ENCODE measurements at regions not wholly inside any gene's neighbourhood (a gene's known extent, or its start where the extent isn't known, plus 50 kb on each side); places are given as distances from the start of the nearest gene placed in this dataset.

DNA sequence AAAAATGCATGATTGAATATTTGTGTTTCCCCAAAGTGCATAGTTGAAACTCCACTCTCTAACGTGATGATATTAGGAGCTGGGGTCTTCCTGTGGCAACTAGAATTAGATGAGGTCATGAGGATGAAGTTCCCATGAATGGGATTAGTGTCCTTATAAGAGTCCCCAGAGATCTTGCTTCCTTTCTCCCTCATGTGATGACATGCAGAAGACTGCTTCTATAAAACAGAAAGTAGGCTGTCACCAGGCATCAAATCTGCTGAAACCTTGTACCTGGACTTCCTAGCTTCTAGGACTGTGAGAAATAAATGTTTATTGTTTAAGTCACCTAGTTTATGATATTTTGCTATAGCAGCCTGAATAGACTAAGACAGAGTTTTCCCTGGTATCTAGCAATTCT, 586.5 kb upstream of the EPHA7 start:
- no peaks in the 10 kb centered on the region for H3K9me1 ChIP-seq (replicated peaks; ENCODE audit: control insufficient read depth, extremely low read depth, insufficient read depth, low read length)
- FAIRE-seq: no peak
- H4K20me1 ChIP-seq (replicated peaks; ENCODE audit: control insufficient read depth, extremely low read depth, insufficient read depth, low read length): no peaks in the 10 kb centered on the region
- dilution Hi-C loops (cut with MboI; ENCODE audit: extremely low pct_ligation_motif_present, low sequenced_read_pairs) (no loop called here), intact Hi-C loops (cut with micrococcal nuclease) (no loop called here)
- no peaks in the 10 kb centered on the region for H3K36me3 ChIP-seq (ENCODE audit: control insufficient read depth in 2 of 2, extremely low read depth in 1 of 2, insufficient read depth in 2 of 2, low read length in 2 of 2)
- H3K27ac ChIP-seq (ENCODE audit: insufficient read depth, low read depth, low read length): no peak overlapping the region
- H3K4me1 ChIP-seq (ENCODE audit: control insufficient read depth, extremely low read depth, insufficient read depth, low read length): no peaks in the 10 kb centered on the region
- no peaks in the 10 kb centered on the region for H3K27me3 ChIP-seq (ENCODE audit: control insufficient read depth in 2 of 2, insufficient read depth in 2 of 2, low read length in 2 of 2)
- CTCF ChIA-PET: no interaction called here
- no peak overlapping the region for H3K4me3 ChIP-seq (replicated peaks in 1 of 3; ENCODE audit: insufficient read depth in 1 of 3, low read depth in 1 of 3, low read length in 3 of 3)
- H2AFZ ChIP-seq (ENCODE audit: low read depth, low read length): no peak overlapping the region
- POLR2A ChIA-PET: no interaction called here
- no peak overlapping the region for H3K9ac ChIP-seq (replicated peaks; ENCODE audit: extremely low read depth, insufficient read depth, low read length)
- TF ChIP-seq, protein P1, sequence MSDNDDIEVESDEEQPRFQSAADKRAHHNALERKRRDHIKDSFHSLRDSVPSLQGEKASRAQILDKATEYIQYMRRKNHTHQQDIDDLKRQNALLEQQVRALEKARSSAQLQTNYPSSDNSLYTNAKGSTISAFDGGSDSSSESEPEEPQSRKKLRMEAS (IDR thresholded peaks at IDR 0.05; ENCODE audit: insufficient read depth, insufficient read length): no peak
- TF ChIP-seq MYC (IDR thresholded peaks at IDR 0.05; ENCODE audit: low read depth, low read length): no peak
- no peak for TF ChIP-seq GATA2 (IDR thresholded peaks at IDR 0.05; ENCODE audit: insufficient read depth, insufficient read length, low read depth, low read length)
- TF ChIP-seq POLR2A (IDR thresholded peaks at IDR 0.05; ENCODE audit: low read depth, low read length): no peak
- no peak for TF ChIP-seq EZH2 (IDR thresholded peaks at IDR 0.05; ENCODE audit: borderline replicate concordance, low read depth, low read length, severe bottlenecking)
- no peak for TF ChIP-seq FOS (IDR thresholded peaks at IDR 0.05; ENCODE audit: borderline replicate concordance, insufficient read depth, low read length)
- no peaks in the 10 kb centered on the region for H3K9me3 ChIP-seq (replicated peaks; ENCODE audit: control insufficient read depth, insufficient read depth, low read length)
- DNase-seq (ENCODE audit: low read depth, low spot score): no peak
- H3K4me2 ChIP-seq (ENCODE audit: insufficient read depth, low read length): no peak overlapping the region
- BruUV-seq (replicated peaks): no TSS peak
- H3K79me2 ChIP-seq (ENCODE audit: control insufficient read depth, insufficient read depth, low read length): no peaks in the 10 kb centered on the region

DNA sequence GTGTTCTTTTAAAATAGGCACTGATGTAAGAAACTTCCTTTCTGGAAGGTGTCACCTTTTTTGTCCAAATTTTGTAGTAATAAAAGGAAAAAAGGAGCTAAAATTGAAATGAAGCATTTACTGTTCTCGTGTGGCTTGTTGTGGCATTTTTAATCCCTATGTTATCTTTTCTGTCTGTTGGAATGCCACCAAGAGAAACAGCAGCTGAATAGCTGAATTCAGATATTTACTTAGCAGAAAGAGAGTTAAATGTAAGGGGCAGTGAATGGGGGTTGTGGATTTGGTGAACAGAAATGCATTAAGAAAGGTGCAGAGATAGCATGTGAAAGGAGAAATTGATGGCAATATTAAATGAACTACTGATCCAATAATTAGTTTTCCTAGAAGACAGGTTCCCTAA, 573.6 kb upstream of the EPHA7 start:
- FAIRE-seq: no peak
- H3K27me3 ChIP-seq (ENCODE audit: control insufficient read depth in 2 of 2, insufficient read depth in 2 of 2, low read length in 2 of 2): no peaks in the 10 kb centered on the region
- no TSS peak for BruUV-seq (replicated peaks)

More for the DNA sequence above, 573.6 kb upstream of the EPHA7 start:
- Histone ChIP-seq H3K9me3 (replicated peaks; ENCODE audit: control insufficient read depth, insufficient read depth, low read length) (no peaks in the 10 kb centered on the region), H3K9me1 (replicated peaks; ENCODE audit: control insufficient read depth, extremely low read depth, insufficient read depth, low read length) (no peaks in the 10 kb centered on the region), H3K4me2 (ENCODE audit: insufficient read depth, low read length) (no peak overlapping the region), H3K79me2 (ENCODE audit: control insufficient read depth, insufficient read depth, low read length) (no peaks in the 10 kb centered on the region), H4K20me1 (replicated peaks; ENCODE audit: control insufficient read depth, extremely low read depth, insufficient read depth, low read length) (no peaks in the 10 kb centered on the region), H2AFZ (ENCODE audit: low read depth, low read length) (no peak overlapping the region), H3K9ac (replicated peaks; ENCODE audit: extremely low read depth, insufficient read depth, low read length) (no peak overlapping the region), H3K36me3 (ENCODE audit: control insufficient read depth in 2 of 2, extremely low read depth in 1 of 2, insufficient read depth in 2 of 2, low read length in 2 of 2) (no peaks in the 10 kb centered on the region), H3K4me1 (ENCODE audit: control insufficient read depth, extremely low read depth, insufficient read depth, low read length) (no peaks in the 10 kb centered on the region), H3K4me3 (replicated peaks in 1 of 3; ENCODE audit: insufficient read depth in 1 of 3, low read depth in 1 of 3, low read length in 3 of 3) (no peak overlapping the region), H3K27ac (ENCODE audit: insufficient read depth, low read depth, low read length) (no peak overlapping the region)
- intact Hi-C loops (cut with micrococcal nuclease) (no loop called here), dilution Hi-C loops (cut with MboI; ENCODE audit: extremely low pct_ligation_motif_present, low sequenced_read_pairs) (no loop called here)
- ChIA-PET POLR2A (no interaction called here), CTCF (no interaction called here)
- DNase-seq (ENCODE audit: low read depth, low spot score): peak; percentile 1
- TF ChIP-seq GATA2 (IDR thresholded peaks at IDR 0.05; ENCODE audit: insufficient read depth, insufficient read length, low read depth, low read length): no peak
- no peak for TF ChIP-seq CTCF (IDR thresholded peaks at IDR 0.05; ENCODE audit: extremely low read depth in 1 of 2, insufficient read depth in 1 of 2, low read depth in 1 of 2, low read length in 2 of 2)
- no peak for TF ChIP-seq POLR2AphosphoS5 (IDR thresholded peaks at IDR 0.05; ENCODE audit: insufficient read depth, low read depth, low read length)
- TF ChIP-seq MYC (IDR thresholded peaks at IDR 0.05; ENCODE audit: low read depth, low read length): no peak
- no peak for TF ChIP-seq FOS (IDR thresholded peaks at IDR 0.05; ENCODE audit: borderline replicate concordance, insufficient read depth, low read length)
- TF ChIP-seq EZH2 (IDR thresholded peaks at IDR 0.05; ENCODE audit: borderline replicate concordance, low read depth, low read length, severe bottlenecking): no peak
- TF ChIP-seq POLR2A (IDR thresholded peaks at IDR 0.05; ENCODE audit: low read depth, low read length): no peak
- TF ChIP-seq JUN (IDR thresholded peaks at IDR 0.05; ENCODE audit: borderline replicate concordance, insufficient read depth, insufficient read length, low read depth): no peak
- TF ChIP-seq, protein P1 (IDR thresholded peaks at IDR 0.05; ENCODE audit: insufficient read depth, insufficient read length): no peak
